Osteoblast (primary cell): ENCODE measurements at regions not wholly inside any gene's neighbourhood (a gene's known extent, or its start where the extent isn't known, plus 50 kb on each side); places are given as distances from the start of the nearest gene placed in this dataset.
"Not testable (repeated sequence)": the region's sequence is repeated elsewhere in the genome, so short reads cannot be mapped to it uniquely, and the experiment has no call there.

ENCODE experiments used
- DNase-seq: peaks from one replicate; pipeline ENCODE4 v3.0.0; 2011; ENCODE audit warnings: low spot score, mixed read lengths; ENCODE audit not compliant: insufficient read length; ENCODE audit errors: missing footprints
- H2AFZ ChIP-seq: 2 replicates; pipeline ENCODE4 v1.6.0; 2011; ENCODE audit warnings: mild to moderate bottlenecking, low read length
- H3K27ac ChIP-seq: 2 replicates; pipeline ENCODE4 v1.5.1; 2011; ENCODE audit warnings: mild to moderate bottlenecking, low read depth, low read length, moderate library complexity
- H3K27me3 ChIP-seq: 2 replicates; pipeline ENCODE4 v1.6.0; 2012; ENCODE audit warnings: mild to moderate bottlenecking, control low read depth, inconsistent platforms, low read length, moderate library complexity; ENCODE audit not compliant: insufficient read depth
- H3K36me3 ChIP-seq: 2 replicates; pipeline ENCODE4 v1.5.1; 2011; ENCODE audit warnings: mild to moderate bottlenecking, low read length, control low read depth, moderate library complexity; ENCODE audit not compliant: insufficient read depth
- H3K4me1 ChIP-seq: 2 replicates; pipeline ENCODE4 v1.5.1; 2011; ENCODE audit warnings: mild to moderate bottlenecking, low read length, control low read depth, moderate library complexity; ENCODE audit not compliant: insufficient read depth
- H3K4me2 ChIP-seq: 2 replicates; pipeline ENCODE4 v1.6.0; 2011; ENCODE audit warnings: mild to moderate bottlenecking, low read length; ENCODE audit not compliant: insufficient read depth
- H3K4me3 ChIP-seq: fragments of 200-600 bp; sonication (generic); 3 replicates; pipeline ENCODE4 v1.5.1; 2012; ENCODE audit warnings: mild to moderate bottlenecking, low read length, inconsistent platforms; ENCODE audit not compliant: insufficient read depth
- H3K79me2 ChIP-seq: 2 replicates; pipeline ENCODE4 v1.6.0; 2012; ENCODE audit warnings: mild to moderate bottlenecking, low read length, control low read depth, inconsistent platforms; ENCODE audit not compliant: insufficient read depth
- H3K9me3 ChIP-seq: 2 replicates; pipeline ENCODE4 v1.5.1; 2011; ENCODE audit warnings: low read depth, low read length, control low read depth
- H4K20me1 ChIP-seq: 2 replicates; pipeline ENCODE4 v1.6.0; 2012; ENCODE audit warnings: mild to moderate bottlenecking, low read length, control low read depth; ENCODE audit not compliant: insufficient read depth
- TF ChIP-seq, protein P1 (sequence below): IDR thresholded peaks from 2 replicates; pipeline ENCODE4 v1.5.1; 2011; ENCODE audit warnings: mild to moderate bottlenecking, low read depth, low read length, moderate library complexity; ENCODE audit errors: extremely low read depth

DNA sequence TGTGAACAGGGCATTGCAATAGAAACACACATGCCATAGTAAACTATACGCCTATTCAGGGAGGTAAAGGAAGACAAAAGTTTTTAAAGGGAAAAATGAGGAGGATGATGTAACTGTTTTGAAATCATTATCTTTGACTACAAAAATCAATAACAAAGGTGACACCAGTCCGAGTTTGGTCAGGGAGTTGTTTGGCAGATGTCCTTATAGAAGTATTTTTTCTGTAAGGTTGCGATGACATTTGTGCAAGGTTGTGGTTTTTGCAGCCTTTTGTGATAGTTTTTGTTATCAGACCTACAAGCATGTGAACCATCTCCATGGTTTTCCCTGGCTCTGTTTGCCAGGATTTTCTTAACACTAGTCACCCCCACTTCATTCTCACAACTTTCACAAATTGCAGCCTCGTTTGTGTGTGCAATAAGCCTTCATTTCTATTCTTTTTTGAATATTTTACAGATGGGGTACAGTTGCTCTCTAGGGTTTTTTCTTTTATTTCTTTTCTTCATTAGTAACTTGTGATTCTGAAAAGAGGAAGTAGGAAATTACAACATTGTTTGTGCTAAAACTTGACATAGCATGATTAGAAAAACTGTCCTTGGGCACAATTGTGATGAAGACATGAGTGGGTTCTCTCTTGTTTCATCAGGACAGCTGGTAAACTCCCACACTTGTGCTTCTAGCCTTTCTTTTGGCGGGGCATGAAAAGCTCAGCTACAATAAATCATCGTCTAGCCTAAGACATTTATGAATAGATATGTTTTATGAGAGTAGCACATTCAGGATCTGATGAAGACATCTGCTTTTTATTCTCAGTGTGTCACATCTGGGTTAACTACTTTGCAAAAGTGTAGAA lies 60.2 kb upstream of the PNPLA4 start:
- Histone ChIP-seq H3K4me2 (peak overlapping the region; percentile 24), H4K20me1 (no peaks in the 10 kb centered on the region), H3K27ac (peak overlapping the region; percentile 78), H2AFZ (no peak overlapping the region), H3K36me3 (no peaks in the 10 kb centered on the region), H3K4me1 (peaks cover 10% of the 10 kb centered on the region), H3K27me3 (no peaks in the 10 kb centered on the region), H3K79me2 (no peaks in the 10 kb centered on the region), H3K4me3 (no peak overlapping the region), H3K9me3 (no peaks in the 10 kb centered on the region)
- TF ChIP-seq, protein P1, sequence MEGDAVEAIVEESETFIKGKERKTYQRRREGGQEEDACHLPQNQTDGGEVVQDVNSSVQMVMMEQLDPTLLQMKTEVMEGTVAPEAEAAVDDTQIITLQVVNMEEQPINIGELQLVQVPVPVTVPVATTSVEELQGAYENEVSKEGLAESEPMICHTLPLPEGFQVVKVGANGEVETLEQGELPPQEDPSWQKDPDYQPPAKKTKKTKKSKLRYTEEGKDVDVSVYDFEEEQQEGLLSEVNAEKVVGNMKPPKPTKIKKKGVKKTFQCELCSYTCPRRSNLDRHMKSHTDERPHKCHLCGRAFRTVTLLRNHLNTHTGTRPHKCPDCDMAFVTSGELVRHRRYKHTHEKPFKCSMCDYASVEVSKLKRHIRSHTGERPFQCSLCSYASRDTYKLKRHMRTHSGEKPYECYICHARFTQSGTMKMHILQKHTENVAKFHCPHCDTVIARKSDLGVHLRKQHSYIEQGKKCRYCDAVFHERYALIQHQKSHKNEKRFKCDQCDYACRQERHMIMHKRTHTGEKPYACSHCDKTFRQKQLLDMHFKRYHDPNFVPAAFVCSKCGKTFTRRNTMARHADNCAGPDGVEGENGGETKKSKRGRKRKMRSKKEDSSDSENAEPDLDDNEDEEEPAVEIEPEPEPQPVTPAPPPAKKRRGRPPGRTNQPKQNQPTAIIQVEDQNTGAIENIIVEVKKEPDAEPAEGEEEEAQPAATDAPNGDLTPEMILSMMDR: no peak
- no peak for DNase-seq

DNA sequence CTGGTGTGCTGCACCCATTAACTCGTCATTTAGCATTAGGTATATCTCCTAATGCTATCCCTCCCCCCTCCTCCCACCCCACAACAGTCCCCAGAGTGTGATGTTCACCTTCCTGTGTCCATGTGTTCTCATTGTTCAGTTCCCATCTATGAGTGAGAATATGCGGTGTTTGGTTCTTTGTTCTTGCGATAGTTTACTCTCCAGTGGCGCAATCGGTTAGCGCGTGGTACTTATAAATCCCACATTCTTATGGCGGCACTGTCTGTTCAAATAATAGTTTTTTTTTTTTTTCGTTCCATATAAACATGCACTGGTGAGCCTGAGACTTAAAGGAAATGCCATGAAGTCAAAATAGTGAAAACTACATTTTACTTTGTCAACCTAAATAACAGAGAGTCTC lies 59.5 kb upstream of the PNPLA4 start:
- H4K20me1 ChIP-seq, H3K27me3 ChIP-seq, H2AFZ ChIP-seq, DNase-seq, H3K36me3 ChIP-seq, H3K27ac ChIP-seq, H3K4me3 ChIP-seq, H3K4me2 ChIP-seq, H3K9me3 ChIP-seq, H3K79me2 ChIP-seq: not testable (repeated sequence)
- H3K4me1 ChIP-seq: peaks cover 10% of the 10 kb centered on the region

DNA sequence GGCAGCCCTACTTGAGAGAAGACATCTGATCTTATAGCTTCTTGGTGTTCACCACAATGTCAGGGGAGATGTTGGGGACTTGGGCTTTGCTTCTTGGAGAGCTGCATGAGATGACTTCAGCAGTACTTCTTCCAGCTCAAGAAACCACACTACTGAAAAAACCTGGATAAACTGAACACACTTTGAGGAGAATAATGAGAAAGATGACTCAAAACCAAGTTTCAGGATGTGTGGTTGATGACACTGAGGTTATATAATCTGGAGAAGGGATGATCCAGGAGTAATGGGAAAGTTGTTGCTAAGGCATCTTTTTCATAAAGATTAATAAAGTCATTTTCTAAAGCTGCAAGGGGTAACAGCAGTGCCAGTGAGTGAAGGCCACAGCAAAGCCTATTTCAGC lies 58.4 kb upstream of the PNPLA4 start:
- Histone ChIP-seq H3K27ac (no peak overlapping the region), H3K9me3 (no peaks in the 10 kb centered on the region), H3K4me2 (no peak overlapping the region), H3K79me2 (no peaks in the 10 kb centered on the region), H3K36me3 (no peaks in the 10 kb centered on the region), H4K20me1 (no peaks in the 10 kb centered on the region), H3K27me3 (no peaks in the 10 kb centered on the region), H3K4me3 (no peak overlapping the region), H3K4me1 (peaks cover 10% of the 10 kb centered on the region), H2AFZ (no peak overlapping the region)
- TF ChIP-seq, protein P1: no peak
- DNase-seq: no peak

DNA sequence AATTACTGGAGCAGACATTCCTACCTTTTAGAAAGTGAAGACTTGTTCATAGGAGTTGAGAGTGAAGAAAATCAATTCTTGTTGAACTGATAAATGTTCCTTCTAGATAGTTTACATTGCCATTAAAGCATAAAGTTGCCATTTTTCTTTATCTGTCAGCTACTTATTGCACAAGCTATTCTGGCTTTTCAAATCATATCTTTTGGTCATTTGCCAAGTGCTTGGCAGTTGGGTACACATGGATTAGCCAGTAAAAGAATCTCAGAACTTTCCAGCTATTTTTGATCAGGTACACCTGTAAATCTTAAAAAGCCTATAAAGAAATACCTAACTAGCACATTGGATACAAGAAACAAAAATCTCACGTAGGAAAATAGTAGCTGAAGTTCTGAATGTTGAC lies 56.4 kb upstream of the PNPLA4 start:
- H3K9me3 ChIP-seq: no peaks in the 10 kb centered on the region
- no peaks in the 10 kb centered on the region for H3K79me2 ChIP-seq
- no peak for DNase-seq
- peaks cover 8% of the 10 kb centered on the region for H3K4me1 ChIP-seq
- no peak overlapping the region for H2AFZ ChIP-seq
- H3K27me3 ChIP-seq: no peaks in the 10 kb centered on the region
- H4K20me1 ChIP-seq: no peaks in the 10 kb centered on the region
- no peaks in the 10 kb centered on the region for H3K36me3 ChIP-seq
- TF ChIP-seq, protein P1: no peak
- H3K27ac ChIP-seq: no peak overlapping the region
- no peak overlapping the region for H3K4me3 ChIP-seq
- no peak overlapping the region for H3K4me2 ChIP-seq
